Neural cell (in vitro differentiated cells): ENCODE measurements at regions not wholly inside any gene's neighbourhood (a gene's known extent, or its start where the extent isn't known, plus 50 kb on each side); places are given as distances from the start of the nearest gene placed in this dataset.

Experiments used
- H2AFZ ChIP-seq: fragments of 200-600, 300-800 bp; sonication (generic), shearing (Covaris generic); 2 replicates; pipeline ENCODE4 v1.6.0; 2014; ENCODE audit warnings: low read depth, mild to moderate bottlenecking, antibody characterized with exemption, low read length, moderate library complexity
- H3F3A ChIP-seq: fragments of 200-600 bp; shearing (Covaris generic); 2 replicates; pipeline ENCODE4 v1.6.1; 2016; ENCODE audit warnings: mild to moderate bottlenecking, moderate library complexity, mixed read lengths, antibody characterized with exemption, low read length; ENCODE audit not compliant: insufficient read depth, poor library complexity, severe bottlenecking
- H3K27ac ChIP-seq: fragments of 200-600, 300-800 bp; sonication (generic), shearing (Covaris generic); 2 replicates; pipeline ENCODE4 v1.5.1; 2014; ENCODE audit warnings: mild to moderate bottlenecking, low read length, moderate library complexity
- H3K27me3 ChIP-seq: fragments of 300-800, 200-600 bp; sonication (generic), shearing (Covaris generic); 2 replicates; pipeline ENCODE4 v1.6.0; 2014; ENCODE audit warnings: mild to moderate bottlenecking, low read depth, low read length, moderate library complexity; ENCODE audit not compliant: insufficient read depth
- H3K36me3 ChIP-seq: fragments of 300-800, 200-600 bp; sonication (generic), shearing (Covaris generic); 2 replicates; pipeline ENCODE4 v1.5.1; 2014; ENCODE audit warnings: mild to moderate bottlenecking, antibody characterized with exemption, low read length, moderate library complexity; ENCODE audit not compliant: insufficient read depth
- H3K4me2 ChIP-seq: fragments of 300-800, 200-600 bp; sonication (generic), shearing (Covaris generic); 2 replicates; pipeline ENCODE4 v1.6.0; 2014; ENCODE audit warnings: mild to moderate bottlenecking, low read length
- H3K4me3 ChIP-seq: fragments of 300-800, 200-600 bp; sonication (generic), shearing (Covaris generic); 2 replicates; pipeline ENCODE4 v1.5.1; 2014; ENCODE audit warnings: mild to moderate bottlenecking, low read length, moderate library complexity
- H3K79me2 ChIP-seq: fragments of 200-600 bp; shearing (Covaris generic); replicated peaks from 2 replicates; pipeline ENCODE4 v1.6.0; 2014; ENCODE audit warnings: mild to moderate bottlenecking, low read length, moderate library complexity; ENCODE audit not compliant: insufficient read depth
- H3K9ac ChIP-seq: fragments of 300-800, 200-600 bp; sonication (generic), shearing (Covaris generic); 2 replicates; pipeline ENCODE4 v1.6.1; 2016; ENCODE audit warnings: mild to moderate bottlenecking, low read length, mixed read lengths
- H3K9me2 ChIP-seq: fragments of 200-600 bp; shearing (Covaris generic); 2 replicates; pipeline ENCODE4 v1.6.1; 2016; ENCODE audit warnings: mild to moderate bottlenecking, low read length, mixed read lengths; ENCODE audit not compliant: insufficient read depth
- H3K9me3 ChIP-seq: fragments of 200-600, 300-800 bp; sonication (generic), shearing (Covaris generic); 2 replicates; pipeline ENCODE4 v1.6.1; 2016; ENCODE audit warnings: mild to moderate bottlenecking, mixed run types, low read length, moderate library complexity, mixed read lengths
- H4K20me1 ChIP-seq: fragments of 200-600 bp; shearing (Covaris generic); 2 replicates; pipeline ENCODE4 v1.6.1; 2016; ENCODE audit warnings: mild to moderate bottlenecking, mixed run types; ENCODE audit not compliant: insufficient read depth
- EP300 ChIP-seq: fragments of 450-650 bp; conservative IDR thresholded peaks from 2 replicates; pipeline ENCODE4 v1.6.1; 2014; ENCODE audit warnings: antibody characterized with exemption, mild to moderate bottlenecking, moderate library complexity; ENCODE audit not compliant: poor library complexity, severe bottlenecking
- EZH2 ChIP-seq: fragments of 200-600, 300-800 bp; shearing (Covaris generic), sonication (generic); IDR thresholded peaks from 2 replicates; pipeline ENCODE4 v1.6.1; 2014; ENCODE audit warnings: antibody characterized with exemption, low read length, borderline replicate concordance, mild to moderate bottlenecking; ENCODE audit not compliant: insufficient read depth, poor library complexity, severe bottlenecking
- MXI1 ChIP-seq: fragments of 450-650 bp; conservative IDR thresholded peaks from 2 replicates; pipeline ENCODE4 v1.6.1; 2014; ENCODE audit warnings: antibody characterized with exemption, mild to moderate bottlenecking; ENCODE audit not compliant: poor library complexity, severe bottlenecking
- POLR2AphosphoS5 ChIP-seq: IDR thresholded peaks from 2 replicates; pipeline ENCODE4 v1.6.1; 2012
- RAD21 ChIP-seq: fragments of 450-650 bp; conservative IDR thresholded peaks from 2 replicates; pipeline ENCODE4 v1.6.1; 2014; ENCODE audit warnings: antibody characterized with exemption, mild to moderate bottlenecking, moderate library complexity
- SMC3 ChIP-seq: fragments of 450-650 bp; conservative IDR thresholded peaks from 2 replicates; pipeline ENCODE4 v1.6.1; 2014; ENCODE audit warnings: antibody characterized with exemption, mild to moderate bottlenecking, moderate library complexity; ENCODE audit not compliant: poor library complexity
- TAF1 ChIP-seq: IDR thresholded peaks from 2 replicates; pipeline ENCODE4 v1.6.1; 2012; ENCODE audit warnings: low read depth
- TF ChIP-seq, protein P1 (sequence below): IDR thresholded peaks from 2 replicates; pipeline ENCODE4 v1.6.1; 2012; ENCODE audit warnings: borderline replicate concordance
- TF ChIP-seq, protein P2 (sequence below): fragments of 450-650 bp; IDR thresholded peaks from 2 replicates; pipeline ENCODE4 v1.5.1; 2014; ENCODE audit warnings: antibody characterized with exemption, mild to moderate bottlenecking, moderate library complexity; ENCODE audit not compliant: poor library complexity, severe bottlenecking

DNA sequence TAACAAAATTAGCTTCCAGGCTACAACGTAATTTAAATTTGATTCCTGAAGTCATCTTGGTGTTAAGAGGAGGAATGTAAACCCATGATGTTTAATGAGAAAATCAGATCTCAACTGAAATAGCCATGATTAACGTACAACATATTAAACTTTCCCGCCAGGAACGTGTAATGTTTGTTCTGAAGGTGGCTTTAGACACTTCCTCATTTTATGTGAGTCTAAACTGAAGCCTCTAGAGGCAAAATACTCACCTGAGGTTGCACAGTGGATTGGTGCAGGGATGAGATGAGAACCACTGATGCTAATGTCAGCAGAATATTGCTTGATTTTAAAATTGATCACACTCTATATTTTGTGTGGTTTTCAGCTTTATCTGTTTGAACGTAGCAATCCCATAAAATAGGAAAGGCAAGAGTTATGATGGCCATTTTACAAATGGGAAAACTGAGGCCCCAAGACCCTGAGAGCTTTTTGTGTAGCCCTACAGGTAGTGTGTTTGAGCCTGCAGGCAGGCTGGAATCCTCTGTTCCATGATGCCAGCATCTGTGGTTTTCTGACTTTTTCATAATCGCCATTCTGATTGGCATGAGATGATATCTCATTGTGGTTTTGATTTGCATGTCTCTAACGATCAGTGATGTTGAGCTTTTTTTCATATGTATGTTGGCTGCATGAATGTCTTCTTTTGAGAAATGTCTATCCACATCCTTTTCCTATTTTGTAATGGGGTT lies 243.7 kb upstream of the BMPER start:
- H3K9ac ChIP-seq, result no peak overlapping the region
- no peaks in the 10 kb centered on the region for H3K27me3 ChIP-seq
- TF ChIP-seq SMC3 (no peak), EZH2 (no peak), EP300 (no peak), MXI1 (no peak), TAF1 (no peak), RAD21 (no peak), POLR2AphosphoS5 (no peak)
- TF ChIP-seq, protein P1, sequence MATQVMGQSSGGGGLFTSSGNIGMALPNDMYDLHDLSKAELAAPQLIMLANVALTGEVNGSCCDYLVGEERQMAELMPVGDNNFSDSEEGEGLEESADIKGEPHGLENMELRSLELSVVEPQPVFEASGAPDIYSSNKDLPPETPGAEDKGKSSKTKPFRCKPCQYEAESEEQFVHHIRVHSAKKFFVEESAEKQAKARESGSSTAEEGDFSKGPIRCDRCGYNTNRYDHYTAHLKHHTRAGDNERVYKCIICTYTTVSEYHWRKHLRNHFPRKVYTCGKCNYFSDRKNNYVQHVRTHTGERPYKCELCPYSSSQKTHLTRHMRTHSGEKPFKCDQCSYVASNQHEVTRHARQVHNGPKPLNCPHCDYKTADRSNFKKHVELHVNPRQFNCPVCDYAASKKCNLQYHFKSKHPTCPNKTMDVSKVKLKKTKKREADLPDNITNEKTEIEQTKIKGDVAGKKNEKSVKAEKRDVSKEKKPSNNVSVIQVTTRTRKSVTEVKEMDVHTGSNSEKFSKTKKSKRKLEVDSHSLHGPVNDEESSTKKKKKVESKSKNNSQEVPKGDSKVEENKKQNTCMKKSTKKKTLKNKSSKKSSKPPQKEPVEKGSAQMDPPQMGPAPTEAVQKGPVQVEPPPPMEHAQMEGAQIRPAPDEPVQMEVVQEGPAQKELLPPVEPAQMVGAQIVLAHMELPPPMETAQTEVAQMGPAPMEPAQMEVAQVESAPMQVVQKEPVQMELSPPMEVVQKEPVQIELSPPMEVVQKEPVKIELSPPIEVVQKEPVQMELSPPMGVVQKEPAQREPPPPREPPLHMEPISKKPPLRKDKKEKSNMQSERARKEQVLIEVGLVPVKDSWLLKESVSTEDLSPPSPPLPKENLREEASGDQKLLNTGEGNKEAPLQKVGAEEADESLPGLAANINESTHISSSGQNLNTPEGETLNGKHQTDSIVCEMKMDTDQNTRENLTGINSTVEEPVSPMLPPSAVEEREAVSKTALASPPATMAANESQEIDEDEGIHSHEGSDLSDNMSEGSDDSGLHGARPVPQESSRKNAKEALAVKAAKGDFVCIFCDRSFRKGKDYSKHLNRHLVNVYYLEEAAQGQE, result no peak
- TF ChIP-seq, protein P2, sequence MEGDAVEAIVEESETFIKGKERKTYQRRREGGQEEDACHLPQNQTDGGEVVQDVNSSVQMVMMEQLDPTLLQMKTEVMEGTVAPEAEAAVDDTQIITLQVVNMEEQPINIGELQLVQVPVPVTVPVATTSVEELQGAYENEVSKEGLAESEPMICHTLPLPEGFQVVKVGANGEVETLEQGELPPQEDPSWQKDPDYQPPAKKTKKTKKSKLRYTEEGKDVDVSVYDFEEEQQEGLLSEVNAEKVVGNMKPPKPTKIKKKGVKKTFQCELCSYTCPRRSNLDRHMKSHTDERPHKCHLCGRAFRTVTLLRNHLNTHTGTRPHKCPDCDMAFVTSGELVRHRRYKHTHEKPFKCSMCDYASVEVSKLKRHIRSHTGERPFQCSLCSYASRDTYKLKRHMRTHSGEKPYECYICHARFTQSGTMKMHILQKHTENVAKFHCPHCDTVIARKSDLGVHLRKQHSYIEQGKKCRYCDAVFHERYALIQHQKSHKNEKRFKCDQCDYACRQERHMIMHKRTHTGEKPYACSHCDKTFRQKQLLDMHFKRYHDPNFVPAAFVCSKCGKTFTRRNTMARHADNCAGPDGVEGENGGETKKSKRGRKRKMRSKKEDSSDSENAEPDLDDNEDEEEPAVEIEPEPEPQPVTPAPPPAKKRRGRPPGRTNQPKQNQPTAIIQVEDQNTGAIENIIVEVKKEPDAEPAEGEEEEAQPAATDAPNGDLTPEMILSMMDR, result no peak
- H3K9me3 ChIP-seq, result no peaks in the 10 kb centered on the region
- H3F3A ChIP-seq, result no peaks in the 10 kb centered on the region
- H3K4me3 ChIP-seq, result no peak overlapping the region
- no peak overlapping the region for H3K27ac ChIP-seq
- no peaks in the 10 kb centered on the region for H4K20me1 ChIP-seq
- no peak overlapping the region for H3K4me2 ChIP-seq
- no peaks in the 10 kb centered on the region for H3K79me2 ChIP-seq
- H3K36me3 ChIP-seq, result no peaks in the 10 kb centered on the region
- H2AFZ ChIP-seq, result no peak overlapping the region
- H3K9me2 ChIP-seq, result no peaks in the 10 kb centered on the region

DNA sequence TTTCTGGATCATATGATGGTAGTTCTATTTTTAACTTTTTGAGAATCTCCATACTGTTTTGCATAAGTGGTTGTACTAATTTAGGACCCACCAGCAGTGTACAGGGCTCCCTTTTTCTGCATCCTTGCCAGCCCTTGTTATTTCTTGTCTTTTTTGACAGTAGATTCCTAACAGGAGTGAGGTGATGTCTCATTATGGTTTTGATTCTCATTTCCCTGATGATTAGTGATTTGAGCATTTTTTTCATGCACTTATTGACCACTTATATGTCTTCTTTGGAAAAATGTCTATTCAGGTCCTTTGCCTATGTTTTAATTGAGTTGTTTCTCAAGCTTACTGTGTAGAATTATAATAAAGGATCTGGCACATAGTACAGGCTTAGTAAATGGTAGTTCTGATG lies 238.8 kb upstream of the BMPER start:
- Histone ChIP-seq H3K27ac (no peak overlapping the region), H3K4me2 (no peak overlapping the region)
- TF ChIP-seq EZH2 (no peak), TAF1 (no peak), RAD21 (no peak), SMC3 (no peak), EP300 (no peak), POLR2AphosphoS5 (no peak), MXI1 (no peak)
- TF ChIP-seq, protein P2, result no peak
- TF ChIP-seq, protein P1, result no peak

More for the DNA sequence above, 238.8 kb upstream of the BMPER start:
- Histone ChIP-seq H3F3A (no peaks in the 10 kb centered on the region), H3K79me2 (no peaks in the 10 kb centered on the region), H3K4me3 (no peak overlapping the region), H4K20me1 (no peaks in the 10 kb centered on the region), H3K9ac (no peak overlapping the region), H3K27me3 (no peaks in the 10 kb centered on the region), H3K36me3 (no peaks in the 10 kb centered on the region), H2AFZ (no peak overlapping the region), H3K9me3 (no peaks in the 10 kb centered on the region), H3K9me2 (no peaks in the 10 kb centered on the region)
